ENCODE measurements at regions not wholly inside any gene's neighbourhood (a gene's known extent, or its start where the extent isn't known, plus 50 kb on each side); places are given as distances from the start of the nearest gene placed in this dataset.

- Histone ChIP-seq H3K36me3 (no peaks in the 10 kb centered on the region), H3K27me3 (no peaks in the 10 kb centered on the region), H3K9me3 (no peaks in the 10 kb centered on the region), H3K4me3 (no peak overlapping the region), H3K4me1 (peaks cover 0 to 4% of the 10 kb centered on the region in 2 donors), H3K27ac (no peak overlapping the region)
- no peak for DNase-seq (ENCODE audit: low spot score)
- TF ChIP-seq CTCF (IDR thresholded peaks at IDR 0.05), result no peak
Observed at GRCh38 chr20:10807013-10807412, 133.2 kb upstream of the JAG1 start.

- H3K9me3 ChIP-seq, result no peaks in the 10 kb centered on the region
- DNase-seq (ENCODE audit: low spot score), result no peak
- no peaks in the 10 kb centered on the region for H3K36me3 ChIP-seq
- no peak for TF ChIP-seq CTCF (IDR thresholded peaks at IDR 0.05)
- H3K4me1 ChIP-seq, result no peaks in the 10 kb centered on the region
- H3K27ac ChIP-seq, result no peak overlapping the region
- H3K27me3 ChIP-seq, result no peaks in the 10 kb centered on the region
- H3K4me3 ChIP-seq, result no peak overlapping the region
Observed at GRCh38 chr20:10812759-10813327, 139.0 kb upstream of the JAG1 start.

- no peak for DNase-seq (ENCODE audit: low spot score)
- H3K36me3 ChIP-seq, result no peaks in the 10 kb centered on the region
- H3K27ac ChIP-seq, result no peak overlapping the region
- no peaks in the 10 kb centered on the region for H3K4me1 ChIP-seq
- peaks cover 0 to 3% of the 10 kb centered on the region in 2 donors for H3K9me3 ChIP-seq
- H3K27me3 ChIP-seq, result no peaks in the 10 kb centered on the region
- TF ChIP-seq CTCF (IDR thresholded peaks at IDR 0.05), result no peak
- H3K4me3 ChIP-seq, result no peak overlapping the region
Observed at GRCh38 chr20:10823585-10823984, 149.8 kb upstream of the JAG1 start.

GRCh38 chr20:10824750-10825500 lies 151.1 kb upstream of the JAG1 start:
- Histone ChIP-seq H3K4me3 (no peak overlapping the region), H3K27ac (no peak overlapping the region), H3K4me1 (no peaks in the 10 kb centered on the region), H3K9me3 (peaks cover 0 to 3% of the 10 kb centered on the region in 2 donors), H3K36me3 (no peaks in the 10 kb centered on the region), H3K27me3 (no peaks in the 10 kb centered on the region)
- DNase-seq (ENCODE audit: low spot score), result no peak
- no peak for TF ChIP-seq CTCF (IDR thresholded peaks at IDR 0.05)

GRCh38 chr20:10826111-10826510 lies 152.3 kb upstream of the JAG1 start:
- TF ChIP-seq CTCF (IDR thresholded peaks at IDR 0.05), result no peak
- Histone ChIP-seq H3K4me3 (no peak overlapping the region), H3K27me3 (no peaks in the 10 kb centered on the region), H3K9me3 (peaks cover 0 to 3% of the 10 kb centered on the region in 2 donors), H3K4me1 (no peaks in the 10 kb centered on the region), H3K27ac (no peak overlapping the region), H3K36me3 (no peaks in the 10 kb centered on the region)
- no peak for DNase-seq (ENCODE audit: low spot score)

Measured in right atrium auricular region (tissue), 2 donors.